Spleen (tissue), 3 donors: ENCODE measurements at regions not wholly inside any gene's neighbourhood (a gene's known extent, or its start where the extent isn't known, plus 50 kb on each side); places are given as distances from the start of the nearest gene placed in this dataset.

Source experiments
- POLR2A ChIP-seq, 3 donors: fragments of 450-650 bp; IDR thresholded peaks; one replicate each; pipeline ENCODE4 v1.5.1; 2017; ENCODE audit warnings: antibody characterized with exemption in 3 of 3, mild to moderate bottlenecking in 1 of 3
- POLR2AphosphoS5 ChIP-seq, 3 donors: sonication (generic); formaldehyde crosslinking; IDR thresholded peaks; one replicate each; pipeline ENCODE4 v1.5.1; 2017; ENCODE audit warnings: antibody characterized with exemption in 3 of 3

DNA sequence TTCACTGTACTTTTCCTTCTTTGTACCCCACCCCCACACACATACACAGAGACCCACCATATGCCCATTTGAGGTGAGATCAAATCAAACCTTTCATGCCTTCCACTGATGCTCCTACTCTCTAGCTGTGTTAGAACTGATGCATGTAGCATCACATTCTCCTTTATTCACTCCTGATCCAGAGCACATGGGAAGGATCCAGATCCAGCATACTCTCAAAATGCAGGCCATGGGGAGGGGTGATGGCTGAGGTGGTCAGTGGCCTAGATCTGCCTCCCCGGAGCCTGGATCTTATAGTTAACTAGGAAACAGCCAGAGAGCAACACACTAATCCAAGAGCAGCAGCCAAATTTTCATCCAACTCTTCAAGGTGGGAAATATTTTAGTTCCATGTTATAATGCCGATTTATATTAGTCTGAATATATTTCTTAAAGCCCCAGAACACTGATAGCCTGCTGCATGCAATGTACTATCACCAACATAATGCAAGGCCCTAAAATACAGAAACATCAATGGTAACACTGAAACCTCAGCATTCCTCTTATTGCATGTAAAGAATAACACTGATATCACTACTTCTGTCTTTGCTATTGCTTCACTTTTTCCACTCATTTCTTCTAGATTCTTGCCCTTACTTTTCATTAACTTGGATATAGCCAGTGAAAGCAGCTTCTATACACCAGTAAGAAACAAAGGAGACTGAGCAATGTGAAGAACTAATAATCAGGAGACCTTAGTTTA is 126.8 kb upstream of the BEND6 start:
- TF ChIP-seq POLR2A (IDR thresholded peaks at IDR 0.05) (no peak), POLR2AphosphoS5 (IDR thresholded peaks at IDR 0.05) (no peak)
